IMR-90 (cell line): ENCODE measurements at regions not wholly inside any gene's neighbourhood (a gene's known extent, or its start where the extent isn't known, plus 50 kb on each side); places are given as distances from the start of the nearest gene placed in this dataset.

ENCODE experiments used
- ATAC-seq: fragments of 200-7000 bp; cut with Tn5 transposase; 2 replicates; pipeline ENCODE4 v1.9.1; 2020; ENCODE audit warnings: low read depth, mild to moderate bottlenecking, moderate library complexity
- BruUV-seq: library from RNA; stranded (reverse); fragments of 400-500 nt; replicated peaks from 2 replicates; lab custom pipeline; 2021; lab: Mats Ljungman, UMichigan
- CTCF ChIA-PET: fragments of 300-600 bp; formaldehyde crosslinking; extraction: SDS; loops from one replicate; lab custom pipeline; 2021; ENCODE audit warnings: antibody characterized with exemption; lab: Yijun Ruan, JAX
- POLR2A ChIA-PET: fragments of 300-600 bp; sonication (Branson Sonifier 250); formaldehyde crosslinking; loops from one replicate; lab custom pipeline; 2022; ENCODE audit warnings: antibody characterized with exemption; ENCODE audit not compliant: unreplicated experiment; lab: Charles Lee
- DNase-seq: peaks from one replicate; pipeline ENCODE4 v3.0.0; 2013
- H2AFZ ChIP-seq: replicated peaks from 2 replicates; pipeline ENCODE3; 2013; ENCODE audit warnings: low read length, mild to moderate bottlenecking; ENCODE audit not compliant: poor library complexity
- H2AK5ac ChIP-seq: 2 replicates; pipeline ENCODE4 v1.6.1; 2013; ENCODE audit warnings: low read depth, low read length, inconsistent platforms
- H2AK9ac ChIP-seq: replicated peaks from 2 replicates; pipeline ENCODE3; 2013; ENCODE audit warnings: mild to moderate bottlenecking, low read depth, low read length, moderate library complexity; ENCODE audit not compliant: poor library complexity
- H2BK120ac ChIP-seq: 2 replicates; pipeline ENCODE4 v1.6.1; 2013; ENCODE audit warnings: low read depth, low read length, inconsistent platforms
- H2BK15ac ChIP-seq: 3 replicates; pipeline ENCODE4 v1.6.1; 2013; ENCODE audit warnings: low read depth, low read length, inconsistent platforms
- H2BK20ac ChIP-seq: 2 replicates; pipeline ENCODE4 v1.6.1; 2013; ENCODE audit warnings: low read depth, mild to moderate bottlenecking, inconsistent platforms, low read length, moderate library complexity
- H2BK5ac ChIP-seq: 2 replicates; pipeline ENCODE4 v1.6.1; 2013; ENCODE audit warnings: mild to moderate bottlenecking, low read depth, low read length, inconsistent platforms; ENCODE audit not compliant: poor library complexity, severe bottlenecking
- H3K14ac ChIP-seq: replicated peaks from 2 replicates; pipeline ENCODE4 v1.6.1; 2013; ENCODE audit warnings: low read depth, low read length, inconsistent platforms
- H3K18ac ChIP-seq: 2 replicates; pipeline ENCODE4 v1.6.1; 2013; ENCODE audit warnings: low read depth, low read length, control low read depth
- H3K23ac ChIP-seq: 2 replicates; pipeline ENCODE4 v1.6.1; 2013; ENCODE audit warnings: low read depth, low read length, inconsistent platforms
- H3K27ac ChIP-seq: 2 replicates; pipeline ENCODE4 v1.5.1; 2013; ENCODE audit warnings: mild to moderate bottlenecking, control low read depth, low read length; ENCODE audit not compliant: insufficient read depth
- H3K27me3 ChIP-seq: 2 replicates; pipeline ENCODE4 v1.6.1; 2013; ENCODE audit warnings: low read length; ENCODE audit not compliant: control insufficient read depth, insufficient read depth
- H3K36me3 ChIP-seq: 2 replicates; pipeline ENCODE4 v1.6.1; 2013; ENCODE audit warnings: low read length, mixed read lengths; ENCODE audit not compliant: control insufficient read depth, insufficient read depth
- H3K4ac ChIP-seq: 2 replicates; pipeline ENCODE4 v1.6.1; 2013; ENCODE audit warnings: low read depth, low read length, inconsistent platforms
- H3K4me1 ChIP-seq: 2 replicates; pipeline ENCODE4 v1.6.1; 2013; ENCODE audit warnings: low read length, mixed read lengths; ENCODE audit not compliant: control insufficient read depth, insufficient read depth
- H3K4me2 ChIP-seq: 2 replicates; pipeline ENCODE4 v1.6.1; 2013; ENCODE audit warnings: low read depth, mild to moderate bottlenecking, control low read depth, low read length, moderate library complexity
- H3K4me3 ChIP-seq: 2 replicates; pipeline ENCODE4 v1.5.1; 2013; ENCODE audit warnings: low read depth, mild to moderate bottlenecking, control low read depth, low read length, moderate library complexity; ENCODE audit not compliant: insufficient read depth
- H3K56ac ChIP-seq: 2 replicates; pipeline ENCODE4 v1.6.1; 2013; ENCODE audit warnings: low read length, inconsistent platforms; ENCODE audit not compliant: insufficient read depth; ENCODE audit errors: extremely low read depth
- H3K79me1 ChIP-seq, 2 experiments: 2 replicates each; pipeline ENCODE4 v1.6.1; 2013; ENCODE audit warnings: low read length in 2 of 2, inconsistent platforms in 1 of 2, low read depth in 1 of 2
- H3K9ac ChIP-seq: 2 replicates; pipeline ENCODE4 v1.6.1; 2013; ENCODE audit warnings: low read depth, low read length, control low read depth
- H3K9me1 ChIP-seq: 2 replicates; pipeline ENCODE4 v1.6.1; 2013; ENCODE audit warnings: low read length, inconsistent platforms; ENCODE audit not compliant: insufficient read depth
- H3K9me3 ChIP-seq: 2 replicates; pipeline ENCODE4 v1.6.1; 2013; ENCODE audit warnings: low read length; ENCODE audit not compliant: control insufficient read depth, insufficient read depth
- H4K20me1 ChIP-seq: 2 replicates; pipeline ENCODE4 v1.6.1; 2013; ENCODE audit warnings: low read length, inconsistent platforms; ENCODE audit not compliant: insufficient read depth
- H4K5ac ChIP-seq: 2 replicates; pipeline ENCODE4 v1.6.1; 2013; ENCODE audit warnings: mild to moderate bottlenecking, low read depth, low read length, control low read depth
- H4K8ac ChIP-seq, 2 experiments: 2 replicates each; pipeline ENCODE4 v1.6.1; 2013; ENCODE audit warnings: low read depth in 2 of 2, low read length in 2 of 2, control low read depth in 1 of 2, inconsistent platforms in 1 of 2
- H4K91ac ChIP-seq: 2 replicates; pipeline ENCODE4 v1.6.1; 2013; ENCODE audit warnings: low read depth, low read length, inconsistent platforms; ENCODE audit not compliant: insufficient read depth
- BHLHE40 ChIP-seq: fragments of 150-350 bp; IDR thresholded peaks from 2 replicates; pipeline ENCODE4 v1.6.1; 2016; ENCODE audit warnings: mild to moderate bottlenecking, low read depth, low read length
- CEBPB ChIP-seq: IDR thresholded peaks from 2 replicates; pipeline ENCODE4 v1.6.1; 2012; ENCODE audit warnings: low read depth, low read length, improper control_type of control experiment
- CHD1 ChIP-seq: IDR thresholded peaks from 2 replicates; pipeline ENCODE4 v1.6.1; 2012; ENCODE audit warnings: low read depth, low read length, improper control_type of control experiment
- FOS ChIP-seq: fragments of 150-350 bp; IDR thresholded peaks from 2 replicates; pipeline ENCODE4 v1.6.1; 2016; ENCODE audit warnings: low read depth, low read length
- MAFK ChIP-seq: IDR thresholded peaks from 2 replicates; pipeline ENCODE4 v1.6.1; 2012; ENCODE audit warnings: low read depth, low read length, improper control_type of control experiment
- MAZ ChIP-seq: IDR thresholded peaks from 2 replicates; pipeline ENCODE4 v1.6.1; 2012; ENCODE audit warnings: low read depth, mild to moderate bottlenecking, low read length, improper control_type of control experiment, moderate library complexity, borderline replicate concordance
- MXI1 ChIP-seq: IDR thresholded peaks from 2 replicates; pipeline ENCODE4 v1.6.1; 2012; ENCODE audit warnings: low read depth, mild to moderate bottlenecking, low read length, moderate library complexity, borderline replicate concordance
- NFE2L2 ChIP-seq: fragments of 150-350 bp; IDR thresholded peaks from 2 replicates; pipeline ENCODE4 v1.6.1; 2016; ENCODE audit warnings: low read depth, mild to moderate bottlenecking, low read length
- POLR2A ChIP-seq: IDR thresholded peaks from 2 replicates; pipeline ENCODE4 v1.6.1; 2012; ENCODE audit warnings: mild to moderate bottlenecking, low read depth, low read length
- RAD21 ChIP-seq: IDR thresholded peaks from 2 replicates; pipeline ENCODE4 v1.6.1; 2012; ENCODE audit warnings: low read length, improper control_type of control experiment
- RCOR1 ChIP-seq: IDR thresholded peaks from 2 replicates; pipeline ENCODE4 v1.6.1; 2012; ENCODE audit warnings: mild to moderate bottlenecking, low read length, improper control_type of control experiment; ENCODE audit not compliant: insufficient replicate concordance
- RFX5 ChIP-seq: IDR thresholded peaks from 2 replicates; pipeline ENCODE4 v1.8.0; 2012; ENCODE audit warnings: low read depth, mild to moderate bottlenecking, low read length, moderate library complexity
- SMC3 ChIP-seq: fragments of 150-350 bp; IDR thresholded peaks from 2 replicates; pipeline ENCODE4 v1.6.1; 2016; ENCODE audit warnings: low read depth, mild to moderate bottlenecking, antibody characterized with exemption, low read length, moderate library complexity
- WGBS, 2 experiments: methylation state at CpG; one replicate each; pipeline versions ENCODE4 v1.1.5 to v1.1.7; 2013; ENCODE audit warnings: missing lambda C conversion rate in 2 of 2; ENCODE audit not compliant: insufficient read length in 1 of 2; ENCODE audit errors: extremely low coverage in 2 of 2; 5-methylcytosine and 5-hydroxymethylcytosine counted together
- dilution Hi-C: fragments of 300-500 bp; cut with HindIII; formaldehyde crosslinking; loops from one replicate; pipeline ENCODE4 v1.14.3; 2018; ENCODE audit warnings: low sequenced_read_pairs; ENCODE audit not compliant: unreplicated experiment
- in situ Hi-C: fragments of 300-500 bp; cut with MboI; formaldehyde crosslinking; loops from 3 replicates; pipeline ENCODE4 v1.14.3; 2019; ENCODE audit warnings: low sequenced_read_pairs, inconsistent platforms, mixed read lengths
- intact Hi-C: fragments of 100-400 bp; cut with micrococcal nuclease; formaldehyde crosslinking; loops from 2 replicates; pipeline ENCODE4 v1.10.0; 2022
- TF ChIP-seq, protein P1 (sequence below): conservative IDR thresholded peaks from 2 replicates; pipeline ENCODE4 v1.5.1; 2012; ENCODE audit warnings: mild to moderate bottlenecking, low read depth, low read length, improper control_type of control experiment
- TF ChIP-seq, protein P2 (sequence below): fragments of 150-350 bp; IDR thresholded peaks from 2 replicates; pipeline ENCODE4 v1.6.1; 2016; ENCODE audit warnings: low read depth, mild to moderate bottlenecking, low read length, moderate library complexity, borderline replicate concordance
- TF ChIP-seq, protein P3 (sequence below): fragments of 150-350 bp; IDR thresholded peaks from 2 replicates; pipeline ENCODE4 v1.6.1; 2017; ENCODE audit warnings: mild to moderate bottlenecking, antibody characterized with exemption, low read length, low read depth

DNA sequence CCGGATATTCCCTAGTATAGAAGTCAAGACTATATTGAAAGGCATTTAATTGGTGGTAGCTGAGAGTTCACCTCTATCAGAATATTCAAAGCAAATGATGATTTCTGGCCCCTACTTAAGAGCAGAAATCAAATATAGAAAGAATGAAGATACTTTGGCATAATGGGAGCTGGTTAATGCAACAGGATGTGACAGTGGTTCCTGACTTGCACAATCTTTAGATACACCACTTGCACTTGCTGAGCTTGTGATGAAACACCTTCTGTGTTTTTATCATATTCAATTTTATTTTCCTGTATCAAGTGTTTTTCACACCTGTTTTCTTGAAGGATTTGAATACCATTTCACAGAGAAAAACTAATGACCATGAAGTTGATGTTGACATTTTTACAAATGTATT is 124.1 kb upstream of the CDH19 start:
- no peak overlapping the region for H3K4me3 ChIP-seq
- no CpG with 5 or more reads among the region's 1 CpG for WGBS, 2 experiments
- no peak overlapping the region for H2AK9ac ChIP-seq
- no peak overlapping the region for H3K14ac ChIP-seq
- no peak overlapping the region for H3K56ac ChIP-seq
- no peak overlapping the region for H2AFZ ChIP-seq
- H4K20me1 ChIP-seq, result no peaks in the 10 kb centered on the region
- H3K4ac ChIP-seq, result no peak overlapping the region
- in situ Hi-C loops, result no loop called here
- H3K9me1 ChIP-seq, result no peaks in the 10 kb centered on the region
- ATAC-seq, result no peak
- no peaks in the 10 kb centered on the region for H3K79me1 ChIP-seq
- no peak overlapping the region for H2BK120ac ChIP-seq
- CTCF ChIA-PET, result no interaction called here
- intact Hi-C loops, result no loop called here
- no peak overlapping the region for H2AK5ac ChIP-seq
- H4K5ac ChIP-seq, result no peak overlapping the region
- H3K23ac ChIP-seq, result no peak overlapping the region
- H3K18ac ChIP-seq, result no peak overlapping the region
- H3K9ac ChIP-seq, result no peak overlapping the region
- no peaks in the 10 kb centered on the region for H3K27me3 ChIP-seq
- dilution Hi-C loops, result no loop called here
- no peak overlapping the region for H2BK5ac ChIP-seq
- no peak overlapping the region for H4K8ac ChIP-seq
- H2BK20ac ChIP-seq, result no peak overlapping the region
- peaks cover 6% of the 10 kb centered on the region for H3K9me3 ChIP-seq
- H2BK15ac ChIP-seq, result no peak overlapping the region
- POLR2A ChIA-PET, result no interaction called here
- no peak for DNase-seq
- no peak overlapping the region for H4K91ac ChIP-seq
- H3K4me1 ChIP-seq, result no peaks in the 10 kb centered on the region
- no TSS peak for BruUV-seq
- TF ChIP-seq, protein P1, sequence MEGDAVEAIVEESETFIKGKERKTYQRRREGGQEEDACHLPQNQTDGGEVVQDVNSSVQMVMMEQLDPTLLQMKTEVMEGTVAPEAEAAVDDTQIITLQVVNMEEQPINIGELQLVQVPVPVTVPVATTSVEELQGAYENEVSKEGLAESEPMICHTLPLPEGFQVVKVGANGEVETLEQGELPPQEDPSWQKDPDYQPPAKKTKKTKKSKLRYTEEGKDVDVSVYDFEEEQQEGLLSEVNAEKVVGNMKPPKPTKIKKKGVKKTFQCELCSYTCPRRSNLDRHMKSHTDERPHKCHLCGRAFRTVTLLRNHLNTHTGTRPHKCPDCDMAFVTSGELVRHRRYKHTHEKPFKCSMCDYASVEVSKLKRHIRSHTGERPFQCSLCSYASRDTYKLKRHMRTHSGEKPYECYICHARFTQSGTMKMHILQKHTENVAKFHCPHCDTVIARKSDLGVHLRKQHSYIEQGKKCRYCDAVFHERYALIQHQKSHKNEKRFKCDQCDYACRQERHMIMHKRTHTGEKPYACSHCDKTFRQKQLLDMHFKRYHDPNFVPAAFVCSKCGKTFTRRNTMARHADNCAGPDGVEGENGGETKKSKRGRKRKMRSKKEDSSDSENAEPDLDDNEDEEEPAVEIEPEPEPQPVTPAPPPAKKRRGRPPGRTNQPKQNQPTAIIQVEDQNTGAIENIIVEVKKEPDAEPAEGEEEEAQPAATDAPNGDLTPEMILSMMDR, result no peak
- no peak for TF ChIP-seq CHD1
- TF ChIP-seq RCOR1, result no peak
- no peak for TF ChIP-seq SMC3
- no peak for TF ChIP-seq MAZ
- TF ChIP-seq FOS, result no peak
- TF ChIP-seq, protein P2, sequence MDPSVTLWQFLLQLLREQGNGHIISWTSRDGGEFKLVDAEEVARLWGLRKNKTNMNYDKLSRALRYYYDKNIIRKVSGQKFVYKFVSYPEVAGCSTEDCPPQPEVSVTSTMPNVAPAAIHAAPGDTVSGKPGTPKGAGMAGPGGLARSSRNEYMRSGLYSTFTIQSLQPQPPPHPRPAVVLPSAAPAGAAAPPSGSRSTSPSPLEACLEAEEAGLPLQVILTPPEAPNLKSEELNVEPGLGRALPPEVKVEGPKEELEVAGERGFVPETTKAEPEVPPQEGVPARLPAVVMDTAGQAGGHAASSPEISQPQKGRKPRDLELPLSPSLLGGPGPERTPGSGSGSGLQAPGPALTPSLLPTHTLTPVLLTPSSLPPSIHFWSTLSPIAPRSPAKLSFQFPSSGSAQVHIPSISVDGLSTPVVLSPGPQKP, result no peak
- TF ChIP-seq, protein P3, sequence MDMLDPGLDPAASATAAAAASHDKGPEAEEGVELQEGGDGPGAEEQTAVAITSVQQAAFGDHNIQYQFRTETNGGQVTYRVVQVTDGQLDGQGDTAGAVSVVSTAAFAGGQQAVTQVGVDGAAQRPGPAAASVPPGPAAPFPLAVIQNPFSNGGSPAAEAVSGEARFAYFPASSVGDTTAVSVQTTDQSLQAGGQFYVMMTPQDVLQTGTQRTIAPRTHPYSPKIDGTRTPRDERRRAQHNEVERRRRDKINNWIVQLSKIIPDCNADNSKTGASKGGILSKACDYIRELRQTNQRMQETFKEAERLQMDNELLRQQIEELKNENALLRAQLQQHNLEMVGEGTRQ, result no peak
- TF ChIP-seq RFX5, result no peak
- TF ChIP-seq MXI1, result no peak
- no peak for TF ChIP-seq CEBPB
- no peak for TF ChIP-seq RAD21
- no peak for TF ChIP-seq NFE2L2
- TF ChIP-seq POLR2A, result no peak
- no peak for TF ChIP-seq MAFK
- no peak for TF ChIP-seq BHLHE40
- no peak overlapping the region for H3K27ac ChIP-seq
- no peak overlapping the region for H3K4me2 ChIP-seq
- H3K36me3 ChIP-seq, result no peaks in the 10 kb centered on the region
